Erythroblast (primary cell): ENCODE measurements at regions not wholly inside any gene's neighbourhood (a gene's known extent, or its start where the extent isn't known, plus 50 kb on each side); places are given as distances from the start of the nearest gene placed in this dataset.

ENCODE experiments used
- GATA1 ChIP-seq: IDR thresholded peaks from 2 replicates; pipeline ENCODE4 v1.6.1; 2011; ENCODE audit warnings: low read depth, mild to moderate bottlenecking, control low read depth, low read length, moderate library complexity
- POLR2A ChIP-seq: IDR thresholded peaks from 2 replicates; pipeline ENCODE4 v1.6.1; 2011; ENCODE audit warnings: mild to moderate bottlenecking, low read length

- TF ChIP-seq POLR2A (no peak), GATA1 (no peak)
These were observed 149.2 kb downstream of the PTCSC3 start for GRCh38 chr14:36027354-36027753.
